ENCODE measurements at regions not wholly inside any gene's neighbourhood (a gene's known extent, or its start where the extent isn't known, plus 50 kb on each side); places are given as distances from the start of the nearest gene placed in this dataset.
A peak's percentile ranks its signal among the peaks of the same experiment; 100 is the strongest.

DNA sequence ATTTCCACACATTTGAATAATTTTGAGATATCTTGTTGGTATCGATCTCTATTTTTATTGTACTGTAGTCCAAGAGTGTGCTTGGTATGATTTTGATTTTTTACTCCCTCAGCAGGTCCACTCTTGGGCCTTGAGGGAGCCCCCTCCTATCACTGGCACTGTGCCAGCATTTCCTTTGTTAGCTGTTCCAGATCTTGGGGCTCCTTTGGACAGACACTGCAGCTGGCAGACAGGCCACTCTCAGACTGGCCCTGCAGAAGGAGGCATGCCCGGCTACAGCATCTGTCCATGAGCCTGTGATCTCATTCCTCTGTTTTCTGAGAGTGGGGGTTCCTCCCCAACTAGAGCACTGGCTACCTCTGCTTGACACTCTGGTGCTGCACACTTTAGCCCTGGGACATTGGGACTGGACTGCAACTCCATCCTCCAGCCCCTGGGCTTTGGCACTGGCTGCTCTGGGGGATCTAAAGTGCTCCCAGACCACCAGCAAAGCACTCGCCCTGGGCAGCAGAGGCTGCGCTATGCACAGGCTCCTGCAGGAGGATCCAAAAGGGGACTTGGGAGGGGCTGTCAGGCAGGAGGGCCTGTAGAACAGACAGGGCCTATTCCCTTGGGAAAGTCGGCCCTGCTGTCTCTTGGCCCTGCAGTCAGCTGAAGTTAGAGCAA lies 271.3 kb upstream of the DMAC1 start:
- no peak overlapping the region for H2BK15ac ChIP-seq (ENCODE audit: low read length)
- no peaks in the 10 kb centered on the region for H3K27me3 ChIP-seq (replicated peaks in 1 of 4; ENCODE audit: control insufficient read depth in 3 of 4, extremely low read depth in 1 of 4, insufficient read depth in 3 of 4, low read length in 3 of 4)
- H3K9me3 ChIP-seq (ENCODE audit: insufficient read depth in 2 of 2, low read depth in 1 of 2, low read length in 1 of 2): no peaks in the 10 kb centered on the region
- no peak overlapping the region for H4K91ac ChIP-seq (replicated peaks; ENCODE audit: insufficient read length, low read length)
- H4K8ac ChIP-seq (ENCODE audit: extremely low read depth, insufficient read depth, low read length): peak overlapping the region; percentile 72; the same call in 1 of the 2 replicates
- H2BK120ac ChIP-seq (replicated peaks; ENCODE audit: low read depth, low read length): no peak overlapping the region
- no peak overlapping the region for H3K4me3 ChIP-seq (ENCODE audit: extremely low read depth in 1 of 4, insufficient read depth in 2 of 4, low read depth in 3 of 4, low read length in 4 of 4)
- H2BK20ac ChIP-seq (ENCODE audit: low read length): no peak overlapping the region
- peak in 1 of 2 experiments; percentile 54 for DNase-seq (ENCODE audit: low read depth in 1 of 2, low spot score in 2 of 2)
- FAIRE-seq: no peak
- H4K20me1 ChIP-seq (replicated peaks in 1 of 2; ENCODE audit: control insufficient read depth in 1 of 2, insufficient read depth in 2 of 2, low read length in 2 of 2): no peaks in the 10 kb centered on the region
- no peaks in the 10 kb centered on the region for H3K4me1 ChIP-seq (replicated peaks in 1 of 4; ENCODE audit: control insufficient read depth in 3 of 4, insufficient read depth in 4 of 4, low read length in 3 of 4)
- ChIA-PET POLR2A (ENCODE audit: partially characterized antibody) (no interaction called here), CTCF (ENCODE audit: partially characterized antibody) (interaction anchor here (1.6 kb wide), 1 partner anchor 77 kb away, joined by 3 read pairs; no protein-coding TSS in a partner anchor)
- H3K27ac ChIP-seq (ENCODE audit: low read depth, low read length): no peak overlapping the region
- no peaks in the 10 kb centered on the region for H3K79me1 ChIP-seq (ENCODE audit: low read depth, low read length)
- TF ChIP-seq CREB1 (IDR thresholded peaks at IDR 0.05) (no peak), RAD21 (IDR thresholded peaks at IDR 0.05 in 1 of 2, conservative IDR thresholded peaks at IDR 0.05 in 1 of 2; ENCODE audit: low read depth in 2 of 2, low read length in 2 of 2) (peak in 1 of 2 experiments; percentile 24; a peak in 1 of 4 replicates)
- WGBS, 2 experiments (ENCODE audit: extremely low coverage in 1 of 2, insufficient coverage in 1 of 2, insufficient read length in 1 of 2, insufficient replicate concordance in 2 of 2, low coverage in 1 of 2, low lambda C conversion rate in 2 of 2, missing lambda C conversion rate in 1 of 2): 82% methylated on average over 5 of the region's 5 CpGs; no CpG with 5 or more reads in 1 of the 2 experiments
- peak overlapping the region; percentile 97 for H2AFZ ChIP-seq (ENCODE audit: low read length)
- H3K23ac ChIP-seq (ENCODE audit: insufficient read length): no peak overlapping the region
- H3K23me2 ChIP-seq (ENCODE audit: low read depth, low read length): no peaks in the 10 kb centered on the region
- H4K5ac ChIP-seq (ENCODE audit: insufficient read length, low read depth, low read length): no peak overlapping the region
- no peak overlapping the region for H3K9ac ChIP-seq (replicated peaks in 1 of 4; ENCODE audit: extremely low read depth in 1 of 4, low read depth in 3 of 4, low read length in 3 of 4)
- no peaks in the 10 kb centered on the region for H3K36me3 ChIP-seq (ENCODE audit: control insufficient read depth in 2 of 4, insufficient read depth in 4 of 4, low read length in 3 of 4)
- no peaks in the 10 kb centered on the region for H3K79me2 ChIP-seq (ENCODE audit: control insufficient read depth in 1 of 2, insufficient read depth in 2 of 2, low read length in 2 of 2)
- no peak overlapping the region for H3K4ac ChIP-seq (replicated peaks; ENCODE audit: insufficient read length, low read depth, low read length)
- no peak overlapping the region for H2BK12ac ChIP-seq (ENCODE audit: low read depth, low read length)
- H3K14ac ChIP-seq (ENCODE audit: insufficient read length): no peak overlapping the region
- no peak overlapping the region for H2BK5ac ChIP-seq (ENCODE audit: low read depth, low read length)
- no peak overlapping the region for H3K4me2 ChIP-seq (ENCODE audit: insufficient read depth in 1 of 2, low read depth in 2 of 2, low read length in 2 of 2)
- H3K56ac ChIP-seq (replicated peaks; ENCODE audit: insufficient read length, low read depth, low read length): no peak overlapping the region
- no peak overlapping the region for H2AK5ac ChIP-seq (ENCODE audit: low read depth, low read length)
- H3K18ac ChIP-seq (ENCODE audit: extremely low read depth, low read length): no peak overlapping the region
